RWPE2 (cell line): ENCODE measurements at regions not wholly inside any gene's neighbourhood (a gene's known extent, or its start where the extent isn't known, plus 50 kb on each side); places are given as distances from the start of the nearest gene placed in this dataset.

Experiments used
- ATAC-seq: fragments of 200-7000 bp; cut with Tn5 transposase; 3 replicates; pipeline ENCODE4 v1.9.1; 2021; ENCODE audit warnings: low read depth
- DNase-seq: peaks from one replicate; pipeline ENCODE4 v3.0.0-alpha.2; 2020; ENCODE audit warnings: low spot score
- H3K27ac ChIP-seq: fragments of 450-650 bp; 2 replicates; pipeline ENCODE4 v1.5.1; 2017; ENCODE audit warnings: mild to moderate bottlenecking; ENCODE audit not compliant: poor library complexity, severe bottlenecking
- H3K27me3 ChIP-seq: fragments of 250-450 bp; sonication (Bioruptor Pico); 2 replicates; pipeline ENCODE4 v1.5.1; 2021; ENCODE audit warnings: mild to moderate bottlenecking, moderate library complexity; ENCODE audit not compliant: insufficient read depth, poor library complexity, severe bottlenecking
- H3K36me3 ChIP-seq: fragments of 250-450 bp; sonication (Bioruptor Pico); 2 replicates; pipeline ENCODE4 v1.5.1; 2020; ENCODE audit warnings: low read depth, mild to moderate bottlenecking, moderate library complexity
- H3K4me1 ChIP-seq: fragments of 250-450 bp; sonication (Bioruptor Pico); 2 replicates; pipeline ENCODE4 v1.5.1; 2021; ENCODE audit warnings: mild to moderate bottlenecking, moderate library complexity; ENCODE audit not compliant: insufficient read depth, poor library complexity, severe bottlenecking
- H3K4me3 ChIP-seq: fragments of 250-450 bp; sonication (Bioruptor Pico); 2 replicates; pipeline ENCODE4 v1.5.1; 2021; ENCODE audit warnings: mild to moderate bottlenecking, moderate library complexity; ENCODE audit not compliant: severe bottlenecking
- H3K9me3 ChIP-seq: fragments of 250-450 bp; sonication (Bioruptor Pico); 2 replicates; pipeline ENCODE4 v1.5.1; 2021; ENCODE audit warnings: mild to moderate bottlenecking, moderate library complexity; ENCODE audit not compliant: severe bottlenecking
- TF ChIP-seq, protein P1 (sequence below): fragments of 450-650 bp; IDR thresholded peaks from one replicate; pipeline ENCODE4 v1.5.1; 2017; ENCODE audit warnings: mild to moderate bottlenecking, moderate library complexity; ENCODE audit not compliant: poor library complexity, severe bottlenecking

GRCh38 chr22:27679693-27680488 is 121.7 kb downstream of the MN1 start:
- TF ChIP-seq, protein P1, sequence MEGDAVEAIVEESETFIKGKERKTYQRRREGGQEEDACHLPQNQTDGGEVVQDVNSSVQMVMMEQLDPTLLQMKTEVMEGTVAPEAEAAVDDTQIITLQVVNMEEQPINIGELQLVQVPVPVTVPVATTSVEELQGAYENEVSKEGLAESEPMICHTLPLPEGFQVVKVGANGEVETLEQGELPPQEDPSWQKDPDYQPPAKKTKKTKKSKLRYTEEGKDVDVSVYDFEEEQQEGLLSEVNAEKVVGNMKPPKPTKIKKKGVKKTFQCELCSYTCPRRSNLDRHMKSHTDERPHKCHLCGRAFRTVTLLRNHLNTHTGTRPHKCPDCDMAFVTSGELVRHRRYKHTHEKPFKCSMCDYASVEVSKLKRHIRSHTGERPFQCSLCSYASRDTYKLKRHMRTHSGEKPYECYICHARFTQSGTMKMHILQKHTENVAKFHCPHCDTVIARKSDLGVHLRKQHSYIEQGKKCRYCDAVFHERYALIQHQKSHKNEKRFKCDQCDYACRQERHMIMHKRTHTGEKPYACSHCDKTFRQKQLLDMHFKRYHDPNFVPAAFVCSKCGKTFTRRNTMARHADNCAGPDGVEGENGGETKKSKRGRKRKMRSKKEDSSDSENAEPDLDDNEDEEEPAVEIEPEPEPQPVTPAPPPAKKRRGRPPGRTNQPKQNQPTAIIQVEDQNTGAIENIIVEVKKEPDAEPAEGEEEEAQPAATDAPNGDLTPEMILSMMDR = no peak
- no peaks in the 10 kb centered on the region for H3K36me3 ChIP-seq
- no peak overlapping the region for H3K27ac ChIP-seq
- ATAC-seq = no peak
- no peak for DNase-seq
- H3K4me1 ChIP-seq = no peaks in the 10 kb centered on the region
- no peaks in the 10 kb centered on the region for H3K9me3 ChIP-seq
- H3K27me3 ChIP-seq = no peaks in the 10 kb centered on the region
- H3K4me3 ChIP-seq = no peak overlapping the region

- no peaks in the 10 kb centered on the region for H3K36me3 ChIP-seq
- no peak overlapping the region for H3K4me3 ChIP-seq
- no peaks in the 10 kb centered on the region for H3K9me3 ChIP-seq
- ATAC-seq (no peak), DNase-seq (no peak)
- TF ChIP-seq, protein P1 = no peak
- no peaks in the 10 kb centered on the region for H3K27me3 ChIP-seq
- H3K4me1 ChIP-seq = no peaks in the 10 kb centered on the region
- H3K27ac ChIP-seq = no peak overlapping the region
Observed at GRCh38 chr22:27680636-27681035, 120.9 kb downstream of the MN1 start.

DNA sequence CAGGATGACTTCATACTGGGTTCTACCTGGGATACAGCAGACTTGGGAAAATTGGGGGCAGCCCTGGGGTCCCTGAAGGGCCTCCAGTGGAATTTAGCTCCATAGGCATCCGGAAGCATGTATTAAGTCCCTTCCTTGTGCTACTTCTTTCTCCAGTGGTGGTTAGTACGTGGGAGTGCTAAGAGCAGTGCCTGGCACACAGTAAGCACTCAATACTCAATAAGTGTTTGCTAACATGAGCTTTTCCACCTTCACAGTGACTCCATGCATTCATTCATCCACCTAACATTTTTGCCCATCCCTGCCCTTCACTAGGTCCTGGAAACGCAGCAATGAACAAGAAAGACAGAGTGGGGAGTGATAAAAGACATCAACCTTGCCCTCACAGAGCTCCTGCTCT is 120.5 kb downstream of the MN1 start:
- TF ChIP-seq, protein P1 = no peak
- ATAC-seq = no peak
- H3K36me3 ChIP-seq = no peaks in the 10 kb centered on the region
- H3K9me3 ChIP-seq = no peaks in the 10 kb centered on the region
- DNase-seq = no peak
- no peak overlapping the region for H3K27ac ChIP-seq
- no peak overlapping the region for H3K4me3 ChIP-seq
- H3K27me3 ChIP-seq = no peaks in the 10 kb centered on the region
- no peaks in the 10 kb centered on the region for H3K4me1 ChIP-seq

DNA sequence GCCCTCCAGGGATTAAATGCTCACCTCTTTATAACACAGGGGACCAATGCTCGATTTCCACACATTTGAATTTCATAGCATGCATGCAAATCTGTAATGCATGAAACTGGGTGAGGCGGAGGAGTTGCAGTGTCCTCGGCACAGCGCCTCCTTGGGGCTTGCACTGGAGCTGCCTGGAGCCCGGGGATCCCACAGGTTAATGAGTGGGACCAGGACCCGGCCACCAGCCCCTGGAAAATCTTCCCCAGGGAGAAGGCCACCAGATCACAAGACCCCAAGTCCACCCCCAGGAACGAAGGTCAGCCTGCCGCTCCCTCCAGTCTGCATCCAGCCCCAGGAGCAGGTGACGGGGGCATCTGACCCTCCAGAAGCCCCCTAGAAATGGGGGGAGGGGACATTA is 119.1 kb downstream of the MN1 start:
- H3K36me3 ChIP-seq = no peaks in the 10 kb centered on the region
- DNase-seq (no peak), ATAC-seq (no peak)
- TF ChIP-seq, protein P1 = no peak
- no peak overlapping the region for H3K27ac ChIP-seq
- H3K4me3 ChIP-seq = no peak overlapping the region
- no peaks in the 10 kb centered on the region for H3K4me1 ChIP-seq
- no peaks in the 10 kb centered on the region for H3K27me3 ChIP-seq
- no peaks in the 10 kb centered on the region for H3K9me3 ChIP-seq

DNA sequence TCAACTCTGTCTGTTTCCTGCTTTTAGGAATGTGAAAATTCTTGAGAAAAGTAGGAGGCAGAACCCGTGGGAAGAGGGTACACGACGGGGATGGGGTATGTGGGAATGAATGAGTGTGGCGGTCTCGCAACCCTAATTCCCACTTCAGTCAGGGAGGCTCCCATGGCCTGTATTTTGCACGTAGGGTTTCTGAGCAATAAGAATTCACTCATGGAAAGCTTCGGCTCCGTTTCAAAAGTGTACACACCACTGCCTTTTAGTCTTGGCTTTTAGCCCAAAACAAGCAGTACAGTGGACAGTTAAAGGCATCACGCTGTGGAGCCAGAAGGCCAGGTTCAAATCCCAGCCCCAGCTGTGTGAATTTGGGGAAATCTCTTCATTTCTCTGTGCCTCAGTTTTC is 116.7 kb downstream of the MN1 start:
- no peak overlapping the region for H3K27ac ChIP-seq
- H3K36me3 ChIP-seq = no peaks in the 10 kb centered on the region
- no peaks in the 10 kb centered on the region for H3K27me3 ChIP-seq
- DNase-seq (no peak), ATAC-seq (no peak)
- no peaks in the 10 kb centered on the region for H3K4me1 ChIP-seq
- no peak overlapping the region for H3K4me3 ChIP-seq
- TF ChIP-seq, protein P1 = no peak
- H3K9me3 ChIP-seq = peaks cover 2% of the 10 kb centered on the region
